GM08714 (cell line): ENCODE measurements at regions not wholly inside any gene's neighbourhood (a gene's known extent, or its start where the extent isn't known, plus 50 kb on each side); places are given as distances from the start of the nearest gene placed in this dataset.

Experiments used
- H3K4me3 ChIP-seq: fragments of 200-500 bp; sonication (Bioruptor generic); 2 replicates; pipeline ENCODE4 v1.5.1; 2014; ENCODE audit warnings: mild to moderate bottlenecking, low read length, inconsistent platforms
- ZNF274 ChIP-seq: IDR thresholded peaks from 2 replicates; pipeline ENCODE4 v1.6.1; 2012; ENCODE audit warnings: mild to moderate bottlenecking, low read depth, low read length

GRCh38 chr5:173719731-173720082 lies 103.3 kb upstream of the BOD1 start:
- H3K4me3 ChIP-seq: no peak overlapping the region
- no peak for TF ChIP-seq ZNF274

- no peak overlapping the region for H3K4me3 ChIP-seq
- TF ChIP-seq ZNF274: no peak
These were observed 104.0 kb upstream of the BOD1 start for GRCh38 chr5:173720286-173720952.

- no peak overlapping the region for H3K4me3 ChIP-seq
- no peak for TF ChIP-seq ZNF274
These were observed 104.6 kb upstream of the BOD1 start for GRCh38 chr5:173720953-173721600.

- no peak overlapping the region for H3K4me3 ChIP-seq
- TF ChIP-seq ZNF274: no peak
These were observed 105.3 kb upstream of the BOD1 start for GRCh38 chr5:173721601-173722232.

- no peak overlapping the region for H3K4me3 ChIP-seq
- no peak for TF ChIP-seq ZNF274
These were observed 110.6 kb upstream of the BOD1 start for GRCh38 chr5:173726846-173727557.

- no peak for TF ChIP-seq ZNF274
- no peak overlapping the region for H3K4me3 ChIP-seq
These were observed 111.7 kb upstream of the BOD1 start for GRCh38 chr5:173727839-173728778.

GRCh38 chr5:173729079-173729765 lies 112.8 kb upstream of the BOD1 start:
- no peak for TF ChIP-seq ZNF274
- no peak overlapping the region for H3K4me3 ChIP-seq

- TF ChIP-seq ZNF274: no peak
- H3K4me3 ChIP-seq: no peak overlapping the region
These were observed 114.3 kb upstream of the BOD1 start for GRCh38 chr5:173730632-173731298.

GRCh38 chr5:173733021-173733420 lies 116.6 kb upstream of the BOD1 start:
- no peak for TF ChIP-seq ZNF274
- no peak overlapping the region for H3K4me3 ChIP-seq

- no peak for TF ChIP-seq ZNF274
- H3K4me3 ChIP-seq: no peak overlapping the region
These were observed 117.0 kb upstream of the BOD1 start for GRCh38 chr5:173733425-173733824.

GRCh38 chr5:173733831-173734501 lies 117.5 kb upstream of the BOD1 start:
- TF ChIP-seq ZNF274: no peak
- no peak overlapping the region for H3K4me3 ChIP-seq

GRCh38 chr5:173734716-173735115 lies 118.3 kb upstream of the BOD1 start:
- no peak for TF ChIP-seq ZNF274
- H3K4me3 ChIP-seq: no peak overlapping the region
